Hepatocyte (in vitro differentiated cells): ENCODE measurements at regions not wholly inside any gene's neighbourhood (a gene's known extent, or its start where the extent isn't known, plus 50 kb on each side); places are given as distances from the start of the nearest gene placed in this dataset.

ENCODE experiments used
- EZH2 ChIP-seq: fragments of 200-600 bp; sonication (generic); IDR thresholded peaks from 2 replicates; pipeline ENCODE4 v1.6.1; 2016; ENCODE audit warnings: antibody characterized with exemption, mild to moderate bottlenecking, borderline replicate concordance
- EZH2phosphoT487 ChIP-seq: fragments of 200-600 bp; sonication (generic); IDR thresholded peaks from one replicate; pipeline ENCODE4 v1.6.1; 2018; ENCODE audit warnings: antibody characterized with exemption, mild to moderate bottlenecking, low read depth, moderate library complexity; ENCODE audit not compliant: unreplicated experiment, severe bottlenecking
- TF ChIP-seq, protein P1 (sequence below): fragments of 200-600 bp; sonication (generic); IDR thresholded peaks from 2 replicates; pipeline ENCODE4 v1.5.1; 2016; ENCODE audit warnings: antibody characterized with exemption, mild to moderate bottlenecking; ENCODE audit not compliant: poor library complexity

DNA sequence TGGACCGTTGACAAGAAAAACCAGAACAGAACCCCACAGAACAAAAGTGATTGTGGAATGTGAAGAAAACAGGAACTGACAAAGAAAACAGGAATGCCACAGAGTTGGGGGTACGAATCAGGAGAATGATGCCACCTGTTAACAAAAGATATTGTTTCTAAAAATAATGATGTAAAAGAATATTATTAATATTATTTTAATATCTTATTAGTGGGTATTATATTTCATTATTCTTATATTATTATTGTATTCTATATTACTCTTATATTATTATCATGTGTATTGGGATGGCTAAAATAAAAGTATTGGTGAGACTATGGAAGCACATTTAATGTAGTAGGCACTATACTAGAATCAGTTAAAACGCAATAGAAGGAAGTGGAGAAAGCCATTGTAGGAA is 659.0 kb upstream of the PCDH15 start:
- TF ChIP-seq, protein P1, sequence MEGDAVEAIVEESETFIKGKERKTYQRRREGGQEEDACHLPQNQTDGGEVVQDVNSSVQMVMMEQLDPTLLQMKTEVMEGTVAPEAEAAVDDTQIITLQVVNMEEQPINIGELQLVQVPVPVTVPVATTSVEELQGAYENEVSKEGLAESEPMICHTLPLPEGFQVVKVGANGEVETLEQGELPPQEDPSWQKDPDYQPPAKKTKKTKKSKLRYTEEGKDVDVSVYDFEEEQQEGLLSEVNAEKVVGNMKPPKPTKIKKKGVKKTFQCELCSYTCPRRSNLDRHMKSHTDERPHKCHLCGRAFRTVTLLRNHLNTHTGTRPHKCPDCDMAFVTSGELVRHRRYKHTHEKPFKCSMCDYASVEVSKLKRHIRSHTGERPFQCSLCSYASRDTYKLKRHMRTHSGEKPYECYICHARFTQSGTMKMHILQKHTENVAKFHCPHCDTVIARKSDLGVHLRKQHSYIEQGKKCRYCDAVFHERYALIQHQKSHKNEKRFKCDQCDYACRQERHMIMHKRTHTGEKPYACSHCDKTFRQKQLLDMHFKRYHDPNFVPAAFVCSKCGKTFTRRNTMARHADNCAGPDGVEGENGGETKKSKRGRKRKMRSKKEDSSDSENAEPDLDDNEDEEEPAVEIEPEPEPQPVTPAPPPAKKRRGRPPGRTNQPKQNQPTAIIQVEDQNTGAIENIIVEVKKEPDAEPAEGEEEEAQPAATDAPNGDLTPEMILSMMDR, result no peak
- TF ChIP-seq EZH2 (no peak), EZH2phosphoT487 (no peak)
